IMR-90 (cell line): ENCODE measurements at regions not wholly inside any gene's neighbourhood (a gene's known extent, or its start where the extent isn't known, plus 50 kb on each side); places are given as distances from the start of the nearest gene placed in this dataset.

ENCODE experiments used
- BHLHE40 ChIP-seq: fragments of 150-350 bp; IDR thresholded peaks from 2 replicates; pipeline ENCODE4 v1.6.1; 2016; ENCODE audit warnings: mild to moderate bottlenecking, low read depth, low read length
- CEBPB ChIP-seq: IDR thresholded peaks from 2 replicates; pipeline ENCODE4 v1.6.1; 2012; ENCODE audit warnings: low read depth, low read length, improper control_type of control experiment
- FOS ChIP-seq: fragments of 150-350 bp; IDR thresholded peaks from 2 replicates; pipeline ENCODE4 v1.6.1; 2016; ENCODE audit warnings: low read depth, low read length
- MAFK ChIP-seq: IDR thresholded peaks from 2 replicates; pipeline ENCODE4 v1.6.1; 2012; ENCODE audit warnings: low read depth, low read length, improper control_type of control experiment
- MAZ ChIP-seq: IDR thresholded peaks from 2 replicates; pipeline ENCODE4 v1.6.1; 2012; ENCODE audit warnings: low read depth, mild to moderate bottlenecking, low read length, improper control_type of control experiment, moderate library complexity, borderline replicate concordance
- MXI1 ChIP-seq: IDR thresholded peaks from 2 replicates; pipeline ENCODE4 v1.6.1; 2012; ENCODE audit warnings: low read depth, mild to moderate bottlenecking, low read length, moderate library complexity, borderline replicate concordance
- POLR2A ChIP-seq: IDR thresholded peaks from 2 replicates; pipeline ENCODE4 v1.6.1; 2012; ENCODE audit warnings: mild to moderate bottlenecking, low read depth, low read length
- RAD21 ChIP-seq: IDR thresholded peaks from 2 replicates; pipeline ENCODE4 v1.6.1; 2012; ENCODE audit warnings: low read length, improper control_type of control experiment
- RCOR1 ChIP-seq: IDR thresholded peaks from 2 replicates; pipeline ENCODE4 v1.6.1; 2012; ENCODE audit warnings: mild to moderate bottlenecking, low read length, improper control_type of control experiment; ENCODE audit not compliant: insufficient replicate concordance
- RFX5 ChIP-seq: IDR thresholded peaks from 2 replicates; pipeline ENCODE4 v1.8.0; 2012; ENCODE audit warnings: low read depth, mild to moderate bottlenecking, low read length, moderate library complexity
- TF ChIP-seq, protein P1 (sequence below): conservative IDR thresholded peaks from 2 replicates; pipeline ENCODE4 v1.5.1; 2012; ENCODE audit warnings: mild to moderate bottlenecking, low read depth, low read length, improper control_type of control experiment
- TF ChIP-seq, protein P2 (sequence below): fragments of 150-350 bp; IDR thresholded peaks from 2 replicates; pipeline ENCODE4 v1.6.1; 2017; ENCODE audit warnings: mild to moderate bottlenecking, antibody characterized with exemption, low read length, low read depth

DNA sequence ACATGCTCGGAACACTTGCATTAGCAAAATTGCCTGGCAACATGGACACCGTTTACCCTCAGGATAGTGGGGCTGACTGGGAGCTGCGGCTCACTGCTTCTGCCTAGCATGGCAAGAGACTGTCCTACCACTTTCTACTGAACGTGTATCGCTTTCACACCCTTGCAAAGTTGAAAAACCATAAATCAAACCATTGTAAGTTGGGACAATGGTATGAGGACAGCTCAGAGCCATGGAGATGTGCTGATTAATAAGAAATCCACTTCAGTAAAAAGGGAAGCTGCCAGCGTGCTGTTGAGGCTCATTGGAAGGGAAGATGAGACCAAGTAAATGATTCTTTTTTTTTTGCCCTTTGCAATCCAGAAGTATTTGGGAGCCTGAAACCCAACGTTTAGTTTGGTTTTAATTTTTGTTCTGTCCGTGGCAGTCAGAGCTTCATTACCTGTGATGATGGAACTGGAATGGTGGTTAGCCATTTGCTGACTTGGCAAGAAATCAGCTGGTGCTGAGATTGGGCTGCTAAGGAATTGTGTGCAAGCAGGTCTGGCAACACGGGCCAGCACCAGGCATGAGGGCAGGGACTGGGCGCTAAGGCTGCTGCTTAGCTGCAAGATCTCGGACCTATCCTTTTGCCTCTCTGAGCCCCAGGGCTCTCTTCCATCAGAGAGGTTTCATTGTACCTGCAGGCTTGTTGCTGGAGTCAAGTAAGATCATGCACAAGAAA lies 75.5 kb upstream of the HS6ST1 start:
- TF ChIP-seq, protein P1, sequence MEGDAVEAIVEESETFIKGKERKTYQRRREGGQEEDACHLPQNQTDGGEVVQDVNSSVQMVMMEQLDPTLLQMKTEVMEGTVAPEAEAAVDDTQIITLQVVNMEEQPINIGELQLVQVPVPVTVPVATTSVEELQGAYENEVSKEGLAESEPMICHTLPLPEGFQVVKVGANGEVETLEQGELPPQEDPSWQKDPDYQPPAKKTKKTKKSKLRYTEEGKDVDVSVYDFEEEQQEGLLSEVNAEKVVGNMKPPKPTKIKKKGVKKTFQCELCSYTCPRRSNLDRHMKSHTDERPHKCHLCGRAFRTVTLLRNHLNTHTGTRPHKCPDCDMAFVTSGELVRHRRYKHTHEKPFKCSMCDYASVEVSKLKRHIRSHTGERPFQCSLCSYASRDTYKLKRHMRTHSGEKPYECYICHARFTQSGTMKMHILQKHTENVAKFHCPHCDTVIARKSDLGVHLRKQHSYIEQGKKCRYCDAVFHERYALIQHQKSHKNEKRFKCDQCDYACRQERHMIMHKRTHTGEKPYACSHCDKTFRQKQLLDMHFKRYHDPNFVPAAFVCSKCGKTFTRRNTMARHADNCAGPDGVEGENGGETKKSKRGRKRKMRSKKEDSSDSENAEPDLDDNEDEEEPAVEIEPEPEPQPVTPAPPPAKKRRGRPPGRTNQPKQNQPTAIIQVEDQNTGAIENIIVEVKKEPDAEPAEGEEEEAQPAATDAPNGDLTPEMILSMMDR = no peak
- TF ChIP-seq MAFK = peak; percentile 87
- no peak for TF ChIP-seq RAD21
- no peak for TF ChIP-seq POLR2A
- no peak for TF ChIP-seq MAZ
- TF ChIP-seq, protein P2, sequence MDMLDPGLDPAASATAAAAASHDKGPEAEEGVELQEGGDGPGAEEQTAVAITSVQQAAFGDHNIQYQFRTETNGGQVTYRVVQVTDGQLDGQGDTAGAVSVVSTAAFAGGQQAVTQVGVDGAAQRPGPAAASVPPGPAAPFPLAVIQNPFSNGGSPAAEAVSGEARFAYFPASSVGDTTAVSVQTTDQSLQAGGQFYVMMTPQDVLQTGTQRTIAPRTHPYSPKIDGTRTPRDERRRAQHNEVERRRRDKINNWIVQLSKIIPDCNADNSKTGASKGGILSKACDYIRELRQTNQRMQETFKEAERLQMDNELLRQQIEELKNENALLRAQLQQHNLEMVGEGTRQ = no peak
- TF ChIP-seq RCOR1 = no peak
- TF ChIP-seq FOS = no peak
- no peak for TF ChIP-seq MXI1
- no peak for TF ChIP-seq BHLHE40
- TF ChIP-seq CEBPB = no peak
- TF ChIP-seq RFX5 = no peak
